Mesendoderm (in vitro differentiated cells): ENCODE measurements at regions not wholly inside any gene's neighbourhood (a gene's known extent, or its start where the extent isn't known, plus 50 kb on each side); places are given as distances from the start of the nearest gene placed in this dataset.

Experiments
- DNase-seq: peaks from one replicate; pipeline ENCODE4 v3.0.0; 2013
- H2AK5ac ChIP-seq: 2 replicates; pipeline ENCODE4 v1.6.1; 2013; ENCODE audit warnings: low read length, inconsistent platforms
- H2BK120ac ChIP-seq: 2 replicates; pipeline ENCODE4 v1.6.1; 2013; ENCODE audit warnings: low read depth, mild to moderate bottlenecking, low read length, moderate library complexity, mixed read lengths
- H2BK15ac ChIP-seq: replicated peaks from 2 replicates; pipeline ENCODE4 v1.6.1; 2013; ENCODE audit warnings: low read depth, mild to moderate bottlenecking, moderate library complexity
- H2BK5ac ChIP-seq: 2 replicates; pipeline ENCODE4 v1.6.1; 2013; ENCODE audit warnings: low read length, inconsistent platforms
- H3K18ac ChIP-seq: 2 replicates; pipeline ENCODE4 v1.6.1; 2013; ENCODE audit warnings: mild to moderate bottlenecking, low read length, mixed read lengths
- H3K23ac ChIP-seq: one replicate; pipeline ENCODE4 v1.6.1; 2013; ENCODE audit warnings: low read length
- H3K27ac ChIP-seq: 2 replicates; pipeline ENCODE4 v1.5.1; 2013; ENCODE audit warnings: low read depth, mild to moderate bottlenecking, inconsistent platforms, low read length, moderate library complexity
- H3K27me3 ChIP-seq: 2 replicates; pipeline ENCODE4 v1.6.1; 2013; ENCODE audit warnings: low read length, control low read depth, mild to moderate bottlenecking, inconsistent platforms; ENCODE audit not compliant: insufficient read depth, poor library complexity
- H3K36me3 ChIP-seq: 2 replicates; pipeline ENCODE4 v1.6.1; 2013; ENCODE audit warnings: low read length, inconsistent platforms; ENCODE audit not compliant: control insufficient read depth, insufficient read depth
- H3K4ac ChIP-seq: one replicate; pipeline ENCODE4 v1.6.1; 2013; ENCODE audit warnings: low read depth, mild to moderate bottlenecking, low read length, moderate library complexity
- H3K4me1 ChIP-seq: 2 replicates; pipeline ENCODE4 v1.6.1; 2013; ENCODE audit warnings: low read depth, low read length, inconsistent platforms; ENCODE audit not compliant: control insufficient read depth
- H3K4me2 ChIP-seq: 2 replicates; pipeline ENCODE4 v1.6.1; 2013; ENCODE audit warnings: low read length
- H3K4me3 ChIP-seq: 2 replicates; pipeline ENCODE4 v1.5.1; 2013; ENCODE audit warnings: mild to moderate bottlenecking, low read length
- H3K56ac ChIP-seq: one replicate; pipeline ENCODE4 v1.6.1; 2013; ENCODE audit warnings: low read length
- H3K79me1 ChIP-seq: 2 replicates; pipeline ENCODE4 v1.6.1; 2013; ENCODE audit warnings: low read length, inconsistent platforms
- H3K79me2 ChIP-seq: 2 replicates; pipeline ENCODE4 v1.6.1; 2013; ENCODE audit warnings: mild to moderate bottlenecking, low read length; ENCODE audit not compliant: control insufficient read depth, insufficient read depth
- H3K9ac ChIP-seq: 2 replicates; pipeline ENCODE4 v1.6.1; 2013; ENCODE audit warnings: low read length, inconsistent platforms
- H4K5ac ChIP-seq: one replicate; pipeline ENCODE4 v1.6.1; 2013; ENCODE audit warnings: low read length
- H4K8ac ChIP-seq: one replicate; pipeline ENCODE4 v1.6.1; 2013; ENCODE audit warnings: low read depth, mild to moderate bottlenecking, control low read depth, low read length, moderate library complexity
- WGBS: extraction: QIAGEN DNeasy Blood & Tissue Kit; methylation state at CpG from one replicate; pipeline ENCODE4 v1.1.7; 2013; ENCODE audit warnings: low lambda C conversion rate, missing lambda C conversion rate; ENCODE audit not compliant: insufficient coverage; ENCODE audit errors: extremely low coverage; 5-methylcytosine and 5-hydroxymethylcytosine counted together

GRCh38 chr11:113553915-113554314, 78.7 kb upstream of the DRD2 start:
- peaks cover 2% of the 10 kb centered on the region for H3K4me1 ChIP-seq
- DNase-seq: no peak
- H4K8ac ChIP-seq: no peak overlapping the region
- no peak overlapping the region for H3K4ac ChIP-seq
- H3K79me1 ChIP-seq: no peaks in the 10 kb centered on the region
- no peak overlapping the region for H3K23ac ChIP-seq
- H3K4me2 ChIP-seq: no peak overlapping the region
- H2BK5ac ChIP-seq: no peak overlapping the region
- H2AK5ac ChIP-seq: no peak overlapping the region
- no peak overlapping the region for H3K4me3 ChIP-seq
- no peak overlapping the region for H3K9ac ChIP-seq
- no peak overlapping the region for H2BK15ac ChIP-seq
- no peak overlapping the region for H2BK120ac ChIP-seq
- no peaks in the 10 kb centered on the region for H3K79me2 ChIP-seq
- no peak overlapping the region for H4K5ac ChIP-seq
- H3K56ac ChIP-seq: no peak overlapping the region
- WGBS: no CpG with 5 or more reads among the region's 2 CpGs
- H3K27me3 ChIP-seq: no peaks in the 10 kb centered on the region
- no peak overlapping the region for H3K18ac ChIP-seq
- no peak overlapping the region for H3K27ac ChIP-seq
- no peaks in the 10 kb centered on the region for H3K36me3 ChIP-seq

- no peak overlapping the region for H3K4ac ChIP-seq
- H3K27ac ChIP-seq: no peak overlapping the region
- no peak overlapping the region for H3K4me2 ChIP-seq
- WGBS: no CpG with 5 or more reads among the region's 8 CpGs
- H2BK15ac ChIP-seq: no peak overlapping the region
- no peak overlapping the region for H4K5ac ChIP-seq
- no peaks in the 10 kb centered on the region for H3K79me2 ChIP-seq
- H4K8ac ChIP-seq: no peak overlapping the region
- no peak overlapping the region for H3K56ac ChIP-seq
- H3K4me1 ChIP-seq: peaks cover 2% of the 10 kb centered on the region
- no peak overlapping the region for H2BK5ac ChIP-seq
- H2AK5ac ChIP-seq: no peak overlapping the region
- no peak overlapping the region for H3K18ac ChIP-seq
- DNase-seq: peak; percentile 94
- H3K27me3 ChIP-seq: no peaks in the 10 kb centered on the region
- no peak overlapping the region for H3K9ac ChIP-seq
- no peak overlapping the region for H3K4me3 ChIP-seq
- no peaks in the 10 kb centered on the region for H3K36me3 ChIP-seq
- no peak overlapping the region for H3K23ac ChIP-seq
- no peak overlapping the region for H2BK120ac ChIP-seq
- H3K79me1 ChIP-seq: no peaks in the 10 kb centered on the region
Measured at GRCh38 chr11:113553235-113553634, 78.0 kb upstream of the DRD2 start.

- Histone ChIP-seq H3K79me2 (no peaks in the 10 kb centered on the region), H3K23ac (no peak overlapping the region), H2AK5ac (no peak overlapping the region), H3K9ac (no peak overlapping the region), H3K4me2 (no peak overlapping the region), H3K4me3 (no peak overlapping the region), H2BK15ac (no peak overlapping the region), H3K4ac (no peak overlapping the region), H3K56ac (no peak overlapping the region), H2BK120ac (no peak overlapping the region), H3K79me1 (no peaks in the 10 kb centered on the region), H4K8ac (no peak overlapping the region), H3K27ac (no peak overlapping the region), H3K36me3 (no peaks in the 10 kb centered on the region), H2BK5ac (no peak overlapping the region), H3K18ac (no peak overlapping the region), H3K4me1 (peaks cover 2% of the 10 kb centered on the region), H3K27me3 (no peaks in the 10 kb centered on the region), H4K5ac (no peak overlapping the region)
- DNase-seq: no peak
- no CpG with 5 or more reads among the region's 2 CpGs for WGBS
Measured at GRCh38 chr11:113552271-113552670, 77.1 kb upstream of the DRD2 start.

- Histone ChIP-seq H3K27ac (no peak overlapping the region), H3K27me3 (no peaks in the 10 kb centered on the region), H3K18ac (no peak overlapping the region), H2BK5ac (no peak overlapping the region), H3K56ac (no peak overlapping the region), H3K4ac (no peak overlapping the region), H3K79me1 (no peaks in the 10 kb centered on the region), H2BK120ac (no peak overlapping the region), H3K4me1 (peaks cover 2% of the 10 kb centered on the region), H3K23ac (no peak overlapping the region), H2BK15ac (no peak overlapping the region), H4K5ac (no peak overlapping the region), H3K79me2 (no peaks in the 10 kb centered on the region), H3K36me3 (no peaks in the 10 kb centered on the region), H3K4me2 (no peak overlapping the region), H2AK5ac (no peak overlapping the region), H4K8ac (no peak overlapping the region), H3K9ac (no peak overlapping the region), H3K4me3 (no peak overlapping the region)
- whole genome bisulfite sequencing: no CpG with 5 or more reads among the region's 4 CpGs
- DNase-seq: no peak
Measured at GRCh38 chr11:113551645-113552044, 76.4 kb upstream of the DRD2 start.

- Histone ChIP-seq H2BK5ac (no peak overlapping the region), H3K23ac (no peak overlapping the region), H2BK120ac (no peak overlapping the region), H3K4ac (no peak overlapping the region), H4K5ac (no peak overlapping the region), H3K79me2 (no peaks in the 10 kb centered on the region), H3K4me2 (no peak overlapping the region), H3K4me3 (no peak overlapping the region), H3K27ac (no peak overlapping the region), H3K4me1 (no peaks in the 10 kb centered on the region), H2AK5ac (no peak overlapping the region), H3K9ac (no peak overlapping the region), H4K8ac (no peak overlapping the region), H2BK15ac (no peak overlapping the region), H3K27me3 (no peaks in the 10 kb centered on the region), H3K79me1 (no peaks in the 10 kb centered on the region), H3K56ac (no peak overlapping the region), H3K18ac (no peak overlapping the region), H3K36me3 (no peaks in the 10 kb centered on the region)
- no CpG with 5 or more reads among the region's 6 CpGs for WGBS
- DNase-seq: no peak
Measured at GRCh38 chr11:113549611-113550578, 74.7 kb upstream of the DRD2 start.
